ENCODE measurements at regions not wholly inside any gene's neighbourhood (a gene's known extent, or its start where the extent isn't known, plus 50 kb on each side); places are given as distances from the start of the nearest gene placed in this dataset.

GRCh38 chr16:49926941-49927340 lies 71.0 kb upstream of the ZNF423 start:
- TF ChIP-seq CTCF (IDR thresholded peaks at IDR 0.05; ENCODE audit: insufficient read depth, low read length, poor library complexity, severe bottlenecking) = no peak
- no peaks in the 10 kb centered on the region for H3K36me3 ChIP-seq (ENCODE audit: control insufficient read depth, insufficient read depth, low read length)
- H3K4me3 ChIP-seq (ENCODE audit: low read depth, low read length) = no peak overlapping the region
- peaks cover 2% of the 10 kb centered on the region for H3K27me3 ChIP-seq (ENCODE audit: control insufficient read depth, insufficient read depth, low read length)
- no peak for DNase-seq (ENCODE audit: low read depth)

GRCh38 chr16:49928176-49929041 lies 72.5 kb upstream of the ZNF423 start:
- DNase-seq (ENCODE audit: low read depth) = no peak

GRCh38 chr16:49929626-49930025 lies 73.7 kb upstream of the ZNF423 start:
- DNase-seq (ENCODE audit: low read depth) = no peak
- Histone ChIP-seq H3K36me3 (ENCODE audit: control insufficient read depth, insufficient read depth, low read length) (no peaks in the 10 kb centered on the region), H3K27me3 (ENCODE audit: control insufficient read depth, insufficient read depth, low read length) (no peaks in the 10 kb centered on the region), H3K4me3 (ENCODE audit: low read depth, low read length) (no peak overlapping the region)
- no peak for TF ChIP-seq CTCF (IDR thresholded peaks at IDR 0.05; ENCODE audit: insufficient read depth, low read length, poor library complexity, severe bottlenecking)

More at GRCh38 chr16:49928176-49929041, 72.5 kb upstream of the ZNF423 start:
- Histone ChIP-seq H3K4me3 (ENCODE audit: low read depth, low read length) (no peak overlapping the region), H3K36me3 (ENCODE audit: control insufficient read depth, insufficient read depth, low read length) (no peaks in the 10 kb centered on the region), H3K27me3 (ENCODE audit: control insufficient read depth, insufficient read depth, low read length) (peaks cover 2% of the 10 kb centered on the region)
- no peak for TF ChIP-seq CTCF (IDR thresholded peaks at IDR 0.05; ENCODE audit: insufficient read depth, low read length, poor library complexity, severe bottlenecking)

GRCh38 chr16:49930841-49931240 lies 74.9 kb upstream of the ZNF423 start:
- TF ChIP-seq CTCF (IDR thresholded peaks at IDR 0.05; ENCODE audit: insufficient read depth, low read length, poor library complexity, severe bottlenecking) = no peak
- Histone ChIP-seq H3K4me3 (ENCODE audit: low read depth, low read length) (no peak overlapping the region), H3K27me3 (ENCODE audit: control insufficient read depth, insufficient read depth, low read length) (no peaks in the 10 kb centered on the region), H3K36me3 (ENCODE audit: control insufficient read depth, insufficient read depth, low read length) (no peaks in the 10 kb centered on the region)
- no peak for DNase-seq (ENCODE audit: low read depth)

- H3K27me3 ChIP-seq (ENCODE audit: control insufficient read depth, insufficient read depth, low read length) = no peaks in the 10 kb centered on the region
- TF ChIP-seq CTCF (IDR thresholded peaks at IDR 0.05; ENCODE audit: insufficient read depth, low read length, poor library complexity, severe bottlenecking) = no peak
- no peak for DNase-seq (ENCODE audit: low read depth)
- H3K4me3 ChIP-seq (ENCODE audit: low read depth, low read length) = no peak overlapping the region
- no peaks in the 10 kb centered on the region for H3K36me3 ChIP-seq (ENCODE audit: control insufficient read depth, insufficient read depth, low read length)
These were observed 75.4 kb upstream of the ZNF423 start for GRCh38 chr16:49931266-49931665.

GRCh38 chr16:49931916-49932315 lies 76.0 kb upstream of the ZNF423 start:
- Histone ChIP-seq H3K27me3 (ENCODE audit: control insufficient read depth, insufficient read depth, low read length) (no peaks in the 10 kb centered on the region), H3K36me3 (ENCODE audit: control insufficient read depth, insufficient read depth, low read length) (no peaks in the 10 kb centered on the region), H3K4me3 (ENCODE audit: low read depth, low read length) (no peak overlapping the region)
- DNase-seq (ENCODE audit: low read depth) = no peak
- no peak for TF ChIP-seq CTCF (IDR thresholded peaks at IDR 0.05; ENCODE audit: insufficient read depth, low read length, poor library complexity, severe bottlenecking)

Measured in kidney epithelial cell (primary cell).